Breast epithelium (tissue), 4 donors: ENCODE measurements at regions not wholly inside any gene's neighbourhood (a gene's known extent, or its start where the extent isn't known, plus 50 kb on each side); places are given as distances from the start of the nearest gene placed in this dataset.

Experiments used
- DNase-seq, 2 donors: peaks; one replicate each; pipeline ENCODE4 v3.0.0-alpha.2; 2019; ENCODE audit warnings: low spot score in 2 of 2
- H3K27ac ChIP-seq, 2 donors: fragments of 200-600 bp; sonication (generic) in 1 of 2; one replicate each; pipeline ENCODE4 v1.5.1; 2016 to 2019; ENCODE audit warnings: mild to moderate bottlenecking in 1 of 2
- H3K27me3 ChIP-seq, 2 donors: fragments of 200-600 bp; sonication (generic) in 1 of 2; one replicate each; pipeline versions ENCODE4 v1.5.1 to v1.6.0; 2017 to 2019; ENCODE audit warnings: control low read depth in 1 of 2, mild to moderate bottlenecking in 1 of 2
- H3K36me3 ChIP-seq: fragments of 200-600 bp; one replicate; pipeline ENCODE4 v1.5.1; 2019
- H3K4me1 ChIP-seq, 2 donors: fragments of 200-600 bp; sonication (generic); one replicate each; pipeline ENCODE4 v1.5.1; 2016 to 2019; ENCODE audit warnings: control low read depth in 1 of 2
- H3K4me3 ChIP-seq, 3 donors: fragments of 200-600 bp; sonication (generic); 1 replicate in 2 of 3; 2 replicates in 1 of 3; pipeline ENCODE4 v1.5.1; 2016 to 2019; ENCODE audit warnings: mild to moderate bottlenecking in 3 of 3, moderate library complexity in 2 of 3
- H3K9me3 ChIP-seq, 2 donors: fragments of 200-600 bp; sonication (generic) in 1 of 2; one replicate each; pipeline ENCODE4 v1.5.1; 2016 to 2019; ENCODE audit warnings: control low read depth in 1 of 2
- CTCF ChIP-seq, 3 donors: fragments of 450-650 bp; IDR thresholded peaks; one replicate each; pipeline ENCODE4 v1.5.1; 2016 to 2017; ENCODE audit warnings: antibody characterized with exemption in 3 of 3, mild to moderate bottlenecking in 3 of 3, moderate library complexity in 3 of 3
- POLR2A ChIP-seq: fragments of 450-650 bp; IDR thresholded peaks from one replicate; pipeline ENCODE4 v1.6.1; 2016; ENCODE audit warnings: antibody characterized with exemption, mild to moderate bottlenecking, moderate library complexity
- POLR2AphosphoS5 ChIP-seq, 3 donors: sonication (generic); formaldehyde crosslinking; IDR thresholded peaks; one replicate each; pipeline ENCODE4 v1.6.1; 2017; ENCODE audit warnings: antibody characterized with exemption in 3 of 3
- intact Hi-C: fragments of 100-400 bp; cut with DNase I; formaldehyde crosslinking; loops from one replicate; pipeline ENCODE4 v1.15.1; 2023; ENCODE audit warnings: low total_unique reads

- no peaks in the 10 kb centered on the region for H3K27me3 ChIP-seq
- H3K9me3 ChIP-seq, result no peaks in the 10 kb centered on the region
- no peak for DNase-seq
- H3K4me3 ChIP-seq, result no peak overlapping the region
- intact Hi-C loops, result no loop called here
- H3K36me3 ChIP-seq, result no peaks in the 10 kb centered on the region
- TF ChIP-seq POLR2AphosphoS5 (IDR thresholded peaks at IDR 0.05), result no peak
- H3K4me1 ChIP-seq, result no peaks in the 10 kb centered on the region
- H3K27ac ChIP-seq, result no peak overlapping the region
Observed at GRCh38 chr7:81604075-81604807, 165.6 kb downstream of the HGF start.

- intact Hi-C loops, result no loop called here
- Histone ChIP-seq H3K4me1 (no peaks in the 10 kb centered on the region), H3K27ac (no peak overlapping the region), H3K36me3 (no peaks in the 10 kb centered on the region), H3K9me3 (no peaks in the 10 kb centered on the region), H3K4me3 (no peak overlapping the region), H3K27me3 (no peaks in the 10 kb centered on the region)
- TF ChIP-seq POLR2AphosphoS5 (IDR thresholded peaks at IDR 0.05), result no peak
- no peak for TF ChIP-seq CTCF (IDR thresholded peaks at IDR 0.05)
- TF ChIP-seq POLR2A, result no peak
- no peak for DNase-seq
Observed at GRCh38 chr7:81600608-81601007, 169.2 kb downstream of the HGF start.

GRCh38 chr7:81598951-81599350, 170.9 kb downstream of the HGF start:
- no peaks in the 10 kb centered on the region for H3K4me1 ChIP-seq
- H3K36me3 ChIP-seq, result no peaks in the 10 kb centered on the region
- TF ChIP-seq CTCF (IDR thresholded peaks at IDR 0.05), result no peak
- TF ChIP-seq POLR2AphosphoS5 (IDR thresholded peaks at IDR 0.05), result no peak
- TF ChIP-seq POLR2A, result no peak
- intact Hi-C loops, result no loop called here
- no peaks in the 10 kb centered on the region for H3K9me3 ChIP-seq
- no peaks in the 10 kb centered on the region for H3K27me3 ChIP-seq
- H3K27ac ChIP-seq, result no peak overlapping the region
- no peak for DNase-seq
- no peak overlapping the region for H3K4me3 ChIP-seq

GRCh38 chr7:81594767-81595166, 175.1 kb downstream of the HGF start:
- TF ChIP-seq POLR2A (no peak), POLR2AphosphoS5 (IDR thresholded peaks at IDR 0.05) (no peak), CTCF (IDR thresholded peaks at IDR 0.05) (no peak)
- no peak for DNase-seq
- Histone ChIP-seq H3K9me3 (no peaks in the 10 kb centered on the region), H3K27ac (no peak overlapping the region), H3K4me1 (no peaks in the 10 kb centered on the region), H3K36me3 (no peaks in the 10 kb centered on the region), H3K4me3 (no peak overlapping the region), H3K27me3 (no peaks in the 10 kb centered on the region)
- intact Hi-C loops, result no loop called here

GRCh38 chr7:81590131-81590530, 179.7 kb downstream of the HGF start:
- Histone ChIP-seq H3K4me3 (no peak overlapping the region), H3K36me3 (no peaks in the 10 kb centered on the region), H3K27me3 (no peaks in the 10 kb centered on the region), H3K9me3 (no peaks in the 10 kb centered on the region), H3K4me1 (no peaks in the 10 kb centered on the region), H3K27ac (no peak overlapping the region)
- no peak for DNase-seq
- intact Hi-C loops, result no loop called here
- no peak for TF ChIP-seq POLR2AphosphoS5 (IDR thresholded peaks at IDR 0.05)
- TF ChIP-seq CTCF (IDR thresholded peaks at IDR 0.05), result no peak
- TF ChIP-seq POLR2A, result no peak
